Dendritic cell treated with granulocyte-macrophage colony-stimulating factor and Interleukin-4, amounts not matched to agents 40 ng/mL and 50 ng/mL, for 4 days (primary cell): ENCODE measurements at regions not wholly inside any gene's neighbourhood (a gene's known extent, or its start where the extent isn't known, plus 50 kb on each side); places are given as distances from the start of the nearest gene placed in this dataset.
"Not testable (repeated sequence)": the region's sequence is repeated elsewhere in the genome, so short reads cannot be mapped to it uniquely, and the experiment has no call there.

Source experiments
- H3K27ac Mint-ChIP-seq: one replicate; pipeline ENCODE4 v1.8.0; 2022; ENCODE audit warnings: mild to moderate bottlenecking, mixed read lengths
- H3K27me3 Mint-ChIP-seq: one replicate; pipeline ENCODE4 v1.8.0; 2022; ENCODE audit warnings: mild to moderate bottlenecking, mixed read lengths
- H3K36me3 Mint-ChIP-seq: one replicate; pipeline ENCODE4 v1.8.0; 2022; ENCODE audit warnings: low read depth, mixed read lengths
- H3K4me1 Mint-ChIP-seq: one replicate; pipeline ENCODE4 v1.8.0; 2022; ENCODE audit warnings: low read depth, mixed read lengths
- H3K4me3 Mint-ChIP-seq: one replicate; pipeline ENCODE4 v1.8.0; 2022; ENCODE audit warnings: mild to moderate bottlenecking, moderate library complexity, mixed read lengths
- H3K9me3 Mint-ChIP-seq: one replicate; pipeline ENCODE4 v1.8.0; 2022; ENCODE audit warnings: mixed read lengths
- intact Hi-C: fragments of 100-400 bp; cut with micrococcal nuclease; formaldehyde crosslinking; loops from one replicate; pipeline ENCODE4 v1.15.0; 2022

- Mint-ChIP-seq H3K4me3 (no peak overlapping the region), H3K9me3 (no peaks in the 10 kb centered on the region), H3K36me3 (no peaks in the 10 kb centered on the region), H3K27ac (no peak overlapping the region), H3K27me3 (no peaks in the 10 kb centered on the region), H3K4me1 (no peaks in the 10 kb centered on the region)
- intact Hi-C loops: no loop called here
These were observed 538.7 kb upstream of the PCDH7 start for GRCh38 chr4:30181512-30181911.

- Mint-ChIP-seq H3K4me1 (no peaks in the 10 kb centered on the region), H3K36me3 (no peaks in the 10 kb centered on the region), H3K4me3 (no peak overlapping the region), H3K9me3 (no peaks in the 10 kb centered on the region), H3K27ac (no peak overlapping the region), H3K27me3 (no peaks in the 10 kb centered on the region)
- intact Hi-C loops: no loop called here
These were observed 538.3 kb upstream of the PCDH7 start for GRCh38 chr4:30181918-30182317.

- Mint-ChIP-seq H3K36me3 (no peaks in the 10 kb centered on the region), H3K27ac (no peak overlapping the region), H3K4me3 (no peak overlapping the region), H3K4me1 (no peaks in the 10 kb centered on the region), H3K9me3 (no peaks in the 10 kb centered on the region), H3K27me3 (no peaks in the 10 kb centered on the region)
- intact Hi-C loops: no loop called here
These were observed 537.4 kb upstream of the PCDH7 start for GRCh38 chr4:30182786-30183185.

- H3K4me1 Mint-ChIP-seq: no peaks in the 10 kb centered on the region
- intact Hi-C loops: no loop called here
- H3K9me3 Mint-ChIP-seq: peaks cover 9% of the 10 kb centered on the region
- H3K27ac Mint-ChIP-seq: no peak overlapping the region
- no peaks in the 10 kb centered on the region for H3K27me3 Mint-ChIP-seq
- H3K36me3 Mint-ChIP-seq: no peaks in the 10 kb centered on the region
- no peak overlapping the region for H3K4me3 Mint-ChIP-seq
These were observed 528.3 kb upstream of the PCDH7 start for GRCh38 chr4:30191902-30192301.

GRCh38 chr4:30207389-30207788, 512.8 kb upstream of the PCDH7 start:
- no peaks in the 10 kb centered on the region for H3K27me3 Mint-ChIP-seq
- H3K27ac Mint-ChIP-seq: no peak overlapping the region

GRCh38 chr4:30208731-30209435, 511.3 kb upstream of the PCDH7 start:
- H3K4me1 Mint-ChIP-seq: no peaks in the 10 kb centered on the region
- no peak overlapping the region for H3K4me3 Mint-ChIP-seq
- H3K36me3 Mint-ChIP-seq: no peaks in the 10 kb centered on the region
- H3K27ac Mint-ChIP-seq: no peak overlapping the region
- intact Hi-C loops: no loop called here
- H3K9me3 Mint-ChIP-seq: peaks cover 27% of the 10 kb centered on the region
- no peaks in the 10 kb centered on the region for H3K27me3 Mint-ChIP-seq

More at GRCh38 chr4:30207389-30207788, 512.8 kb upstream of the PCDH7 start:
- Mint-ChIP-seq H3K4me1 (no peaks in the 10 kb centered on the region), H3K9me3 (peaks cover 21% of the 10 kb centered on the region), H3K4me3 (no peak overlapping the region), H3K36me3 (no peaks in the 10 kb centered on the region)
- intact Hi-C loops: no loop called here

- H3K27ac Mint-ChIP-seq, H3K36me3 Mint-ChIP-seq, H3K4me3 Mint-ChIP-seq, intact Hi-C loops, H3K27me3 Mint-ChIP-seq, H3K4me1 Mint-ChIP-seq: not testable (repeated sequence)
- H3K9me3 Mint-ChIP-seq: peaks cover 59% of the 10 kb centered on the region
These were observed 504.2 kb upstream of the PCDH7 start for GRCh38 chr4:30215973-30216372.

GRCh38 chr4:30245140-30245539, 475.0 kb upstream of the PCDH7 start:
- Mint-ChIP-seq H3K4me3 (no peak overlapping the region), H3K9me3 (peaks cover 37% of the 10 kb centered on the region), H3K27ac (no peak overlapping the region), H3K27me3 (no peaks in the 10 kb centered on the region), H3K36me3 (no peaks in the 10 kb centered on the region), H3K4me1 (no peaks in the 10 kb centered on the region)
- intact Hi-C loops: no loop called here

GRCh38 chr4:30256116-30256832, 463.9 kb upstream of the PCDH7 start:
- Mint-ChIP-seq H3K27ac (no peak overlapping the region), H3K36me3 (no peaks in the 10 kb centered on the region), H3K27me3 (no peaks in the 10 kb centered on the region), H3K4me3 (no peak overlapping the region), H3K4me1 (no peaks in the 10 kb centered on the region), H3K9me3 (peaks cover 20% of the 10 kb centered on the region)
- intact Hi-C loops: no loop called here

GRCh38 chr4:30258949-30259348, 461.2 kb upstream of the PCDH7 start:
- peaks cover 13% of the 10 kb centered on the region for H3K9me3 Mint-ChIP-seq
- no peaks in the 10 kb centered on the region for H3K27me3 Mint-ChIP-seq
- H3K36me3 Mint-ChIP-seq: no peaks in the 10 kb centered on the region
- no peak overlapping the region for H3K4me3 Mint-ChIP-seq
- intact Hi-C loops: no loop called here
- H3K4me1 Mint-ChIP-seq: no peaks in the 10 kb centered on the region
- H3K27ac Mint-ChIP-seq: no peak overlapping the region

GRCh38 chr4:30262379-30262778, 457.8 kb upstream of the PCDH7 start:
- Mint-ChIP-seq H3K36me3 (no peaks in the 10 kb centered on the region), H3K27ac (no peak overlapping the region), H3K9me3 (no peaks in the 10 kb centered on the region), H3K4me3 (no peak overlapping the region), H3K4me1 (no peaks in the 10 kb centered on the region), H3K27me3 (no peaks in the 10 kb centered on the region)
- intact Hi-C loops: no loop called here

- Mint-ChIP-seq H3K27ac (no peak overlapping the region), H3K9me3 (no peaks in the 10 kb centered on the region), H3K36me3 (no peaks in the 10 kb centered on the region), H3K4me3 (no peak overlapping the region), H3K4me1 (no peaks in the 10 kb centered on the region), H3K27me3 (no peaks in the 10 kb centered on the region)
- intact Hi-C loops: no loop called here
These were observed 455.7 kb upstream of the PCDH7 start for GRCh38 chr4:30264465-30264864.

- H3K27ac Mint-ChIP-seq: no peak overlapping the region
- H3K27me3 Mint-ChIP-seq: no peaks in the 10 kb centered on the region
- H3K36me3 Mint-ChIP-seq: no peaks in the 10 kb centered on the region
- H3K4me3 Mint-ChIP-seq: no peak overlapping the region
- intact Hi-C loops: no loop called here
- no peaks in the 10 kb centered on the region for H3K4me1 Mint-ChIP-seq
- no peaks in the 10 kb centered on the region for H3K9me3 Mint-ChIP-seq
These were observed 454.5 kb upstream of the PCDH7 start for GRCh38 chr4:30265716-30266115.

GRCh38 chr4:30268370-30268769, 451.8 kb upstream of the PCDH7 start:
- H3K27me3 Mint-ChIP-seq: no peaks in the 10 kb centered on the region
- intact Hi-C loops: no loop called here
- no peak overlapping the region for H3K27ac Mint-ChIP-seq
- no peak overlapping the region for H3K4me3 Mint-ChIP-seq
- H3K36me3 Mint-ChIP-seq: no peaks in the 10 kb centered on the region
- peaks cover 6% of the 10 kb centered on the region for H3K9me3 Mint-ChIP-seq
- no peaks in the 10 kb centered on the region for H3K4me1 Mint-ChIP-seq

- intact Hi-C loops: no loop called here
- peaks cover 14% of the 10 kb centered on the region for H3K9me3 Mint-ChIP-seq
- H3K4me1 Mint-ChIP-seq: no peaks in the 10 kb centered on the region
- H3K27me3 Mint-ChIP-seq: no peaks in the 10 kb centered on the region
- H3K4me3 Mint-ChIP-seq: no peak overlapping the region
- no peaks in the 10 kb centered on the region for H3K36me3 Mint-ChIP-seq
- no peak overlapping the region for H3K27ac Mint-ChIP-seq
These were observed 450.3 kb upstream of the PCDH7 start for GRCh38 chr4:30269850-30270249.
